ENCODE measurements at regions not wholly inside any gene's neighbourhood (a gene's known extent, or its start where the extent isn't known, plus 50 kb on each side); places are given as distances from the start of the nearest gene placed in this dataset.

DNA sequence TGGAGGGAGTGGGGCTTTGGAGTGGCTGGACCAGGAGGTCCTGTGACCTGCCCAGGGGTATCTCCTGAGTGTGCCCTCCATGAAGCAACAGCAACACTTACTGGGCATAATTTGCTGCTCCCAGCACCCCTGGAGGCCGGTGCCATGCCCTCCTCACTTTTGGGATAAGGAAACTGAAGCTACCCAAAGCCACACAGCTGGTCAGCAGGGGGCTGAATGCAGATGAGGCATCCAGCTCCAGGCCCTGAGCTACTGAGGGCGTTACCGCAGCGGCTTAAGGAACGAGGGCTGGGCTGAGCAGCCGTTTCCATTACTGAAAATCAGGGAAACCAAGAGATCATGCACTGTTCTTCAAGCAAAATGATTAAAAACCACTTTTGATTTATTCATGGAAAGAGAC is 408.9 kb downstream of the GLRX3 start:
- TF ChIP-seq CTCF (IDR thresholded peaks at IDR 0.05) (no peak), POLR2AphosphoS5 (IDR thresholded peaks at IDR 0.05; ENCODE audit: low read depth, low read length) (no peak)
- TF ChIP-seq, protein P1, sequence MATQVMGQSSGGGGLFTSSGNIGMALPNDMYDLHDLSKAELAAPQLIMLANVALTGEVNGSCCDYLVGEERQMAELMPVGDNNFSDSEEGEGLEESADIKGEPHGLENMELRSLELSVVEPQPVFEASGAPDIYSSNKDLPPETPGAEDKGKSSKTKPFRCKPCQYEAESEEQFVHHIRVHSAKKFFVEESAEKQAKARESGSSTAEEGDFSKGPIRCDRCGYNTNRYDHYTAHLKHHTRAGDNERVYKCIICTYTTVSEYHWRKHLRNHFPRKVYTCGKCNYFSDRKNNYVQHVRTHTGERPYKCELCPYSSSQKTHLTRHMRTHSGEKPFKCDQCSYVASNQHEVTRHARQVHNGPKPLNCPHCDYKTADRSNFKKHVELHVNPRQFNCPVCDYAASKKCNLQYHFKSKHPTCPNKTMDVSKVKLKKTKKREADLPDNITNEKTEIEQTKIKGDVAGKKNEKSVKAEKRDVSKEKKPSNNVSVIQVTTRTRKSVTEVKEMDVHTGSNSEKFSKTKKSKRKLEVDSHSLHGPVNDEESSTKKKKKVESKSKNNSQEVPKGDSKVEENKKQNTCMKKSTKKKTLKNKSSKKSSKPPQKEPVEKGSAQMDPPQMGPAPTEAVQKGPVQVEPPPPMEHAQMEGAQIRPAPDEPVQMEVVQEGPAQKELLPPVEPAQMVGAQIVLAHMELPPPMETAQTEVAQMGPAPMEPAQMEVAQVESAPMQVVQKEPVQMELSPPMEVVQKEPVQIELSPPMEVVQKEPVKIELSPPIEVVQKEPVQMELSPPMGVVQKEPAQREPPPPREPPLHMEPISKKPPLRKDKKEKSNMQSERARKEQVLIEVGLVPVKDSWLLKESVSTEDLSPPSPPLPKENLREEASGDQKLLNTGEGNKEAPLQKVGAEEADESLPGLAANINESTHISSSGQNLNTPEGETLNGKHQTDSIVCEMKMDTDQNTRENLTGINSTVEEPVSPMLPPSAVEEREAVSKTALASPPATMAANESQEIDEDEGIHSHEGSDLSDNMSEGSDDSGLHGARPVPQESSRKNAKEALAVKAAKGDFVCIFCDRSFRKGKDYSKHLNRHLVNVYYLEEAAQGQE (IDR thresholded peaks at IDR 0.05; ENCODE audit: insufficient read depth in 1 of 2, low read depth in 2 of 2, low read length in 1 of 2) = no peak
